IMR-90 (cell line): ENCODE measurements at regions not wholly inside any gene's neighbourhood (a gene's known extent, or its start where the extent isn't known, plus 50 kb on each side); places are given as distances from the start of the nearest gene placed in this dataset.

ENCODE experiments used
- ATAC-seq: fragments of 200-7000 bp; cut with Tn5 transposase; 2 replicates; pipeline ENCODE4 v1.9.1; 2020; ENCODE audit warnings: low read depth, mild to moderate bottlenecking, moderate library complexity
- BruUV-seq: library from RNA; stranded (reverse); fragments of 400-500 nt; replicated peaks from 2 replicates; lab custom pipeline; 2021; lab: Mats Ljungman, UMichigan
- CTCF ChIA-PET: fragments of 300-600 bp; formaldehyde crosslinking; extraction: SDS; loops from one replicate; lab custom pipeline; 2021; ENCODE audit warnings: antibody characterized with exemption; lab: Yijun Ruan, JAX
- POLR2A ChIA-PET: fragments of 300-600 bp; sonication (Branson Sonifier 250); formaldehyde crosslinking; loops from one replicate; lab custom pipeline; 2022; ENCODE audit warnings: antibody characterized with exemption; ENCODE audit not compliant: unreplicated experiment; lab: Charles Lee
- DNase-seq: peaks from one replicate; pipeline ENCODE4 v3.0.0; 2013
- H2AFZ ChIP-seq: replicated peaks from 2 replicates; pipeline ENCODE3; 2013; ENCODE audit warnings: low read length, mild to moderate bottlenecking; ENCODE audit not compliant: poor library complexity
- H2AK5ac ChIP-seq: 2 replicates; pipeline ENCODE4 v1.6.1; 2013; ENCODE audit warnings: low read depth, low read length, inconsistent platforms
- H2AK9ac ChIP-seq: replicated peaks from 2 replicates; pipeline ENCODE3; 2013; ENCODE audit warnings: mild to moderate bottlenecking, low read depth, low read length, moderate library complexity; ENCODE audit not compliant: poor library complexity
- H2BK120ac ChIP-seq: 2 replicates; pipeline ENCODE4 v1.6.1; 2013; ENCODE audit warnings: low read depth, low read length, inconsistent platforms
- H2BK15ac ChIP-seq: 3 replicates; pipeline ENCODE4 v1.6.1; 2013; ENCODE audit warnings: low read depth, low read length, inconsistent platforms
- H2BK20ac ChIP-seq: 2 replicates; pipeline ENCODE4 v1.6.1; 2013; ENCODE audit warnings: low read depth, mild to moderate bottlenecking, inconsistent platforms, low read length, moderate library complexity
- H2BK5ac ChIP-seq: 2 replicates; pipeline ENCODE4 v1.6.1; 2013; ENCODE audit warnings: mild to moderate bottlenecking, low read depth, low read length, inconsistent platforms; ENCODE audit not compliant: poor library complexity, severe bottlenecking
- H3K14ac ChIP-seq: replicated peaks from 2 replicates; pipeline ENCODE4 v1.6.1; 2013; ENCODE audit warnings: low read depth, low read length, inconsistent platforms
- H3K18ac ChIP-seq: 2 replicates; pipeline ENCODE4 v1.6.1; 2013; ENCODE audit warnings: low read depth, low read length, control low read depth
- H3K23ac ChIP-seq: 2 replicates; pipeline ENCODE4 v1.6.1; 2013; ENCODE audit warnings: low read depth, low read length, inconsistent platforms
- H3K27ac ChIP-seq: 2 replicates; pipeline ENCODE4 v1.5.1; 2013; ENCODE audit warnings: mild to moderate bottlenecking, control low read depth, low read length; ENCODE audit not compliant: insufficient read depth
- H3K27me3 ChIP-seq: 2 replicates; pipeline ENCODE4 v1.6.1; 2013; ENCODE audit warnings: low read length; ENCODE audit not compliant: control insufficient read depth, insufficient read depth
- H3K36me3 ChIP-seq: 2 replicates; pipeline ENCODE4 v1.6.1; 2013; ENCODE audit warnings: low read length, mixed read lengths; ENCODE audit not compliant: control insufficient read depth, insufficient read depth
- H3K4ac ChIP-seq: 2 replicates; pipeline ENCODE4 v1.6.1; 2013; ENCODE audit warnings: low read depth, low read length, inconsistent platforms
- H3K4me1 ChIP-seq: 2 replicates; pipeline ENCODE4 v1.6.1; 2013; ENCODE audit warnings: low read length, mixed read lengths; ENCODE audit not compliant: control insufficient read depth, insufficient read depth
- H3K4me2 ChIP-seq: 2 replicates; pipeline ENCODE4 v1.6.1; 2013; ENCODE audit warnings: low read depth, mild to moderate bottlenecking, control low read depth, low read length, moderate library complexity
- H3K4me3 ChIP-seq: 2 replicates; pipeline ENCODE4 v1.5.1; 2013; ENCODE audit warnings: low read depth, mild to moderate bottlenecking, control low read depth, low read length, moderate library complexity; ENCODE audit not compliant: insufficient read depth
- H3K56ac ChIP-seq: 2 replicates; pipeline ENCODE4 v1.6.1; 2013; ENCODE audit warnings: low read length, inconsistent platforms; ENCODE audit not compliant: insufficient read depth; ENCODE audit errors: extremely low read depth
- H3K79me1 ChIP-seq, 2 experiments: 2 replicates each; pipeline ENCODE4 v1.6.1; 2013; ENCODE audit warnings: low read length in 2 of 2, inconsistent platforms in 1 of 2, low read depth in 1 of 2
- H3K9ac ChIP-seq: 2 replicates; pipeline ENCODE4 v1.6.1; 2013; ENCODE audit warnings: low read depth, low read length, control low read depth
- H3K9me1 ChIP-seq: 2 replicates; pipeline ENCODE4 v1.6.1; 2013; ENCODE audit warnings: low read length, inconsistent platforms; ENCODE audit not compliant: insufficient read depth
- H3K9me3 ChIP-seq: 2 replicates; pipeline ENCODE4 v1.6.1; 2013; ENCODE audit warnings: low read length; ENCODE audit not compliant: control insufficient read depth, insufficient read depth
- H4K20me1 ChIP-seq: 2 replicates; pipeline ENCODE4 v1.6.1; 2013; ENCODE audit warnings: low read length, inconsistent platforms; ENCODE audit not compliant: insufficient read depth
- H4K5ac ChIP-seq: 2 replicates; pipeline ENCODE4 v1.6.1; 2013; ENCODE audit warnings: mild to moderate bottlenecking, low read depth, low read length, control low read depth
- H4K8ac ChIP-seq, 2 experiments: 2 replicates each; pipeline ENCODE4 v1.6.1; 2013; ENCODE audit warnings: low read depth in 2 of 2, low read length in 2 of 2, control low read depth in 1 of 2, inconsistent platforms in 1 of 2
- H4K91ac ChIP-seq: 2 replicates; pipeline ENCODE4 v1.6.1; 2013; ENCODE audit warnings: low read depth, low read length, inconsistent platforms; ENCODE audit not compliant: insufficient read depth
- BHLHE40 ChIP-seq: fragments of 150-350 bp; IDR thresholded peaks from 2 replicates; pipeline ENCODE4 v1.6.1; 2016; ENCODE audit warnings: mild to moderate bottlenecking, low read depth, low read length
- CEBPB ChIP-seq: IDR thresholded peaks from 2 replicates; pipeline ENCODE4 v1.6.1; 2012; ENCODE audit warnings: low read depth, low read length, improper control_type of control experiment
- CHD1 ChIP-seq: IDR thresholded peaks from 2 replicates; pipeline ENCODE4 v1.6.1; 2012; ENCODE audit warnings: low read depth, low read length, improper control_type of control experiment
- CTCF ChIP-seq: conservative IDR thresholded peaks from 2 replicates; pipeline ENCODE4 v1.5.1; 2012; ENCODE audit warnings: mild to moderate bottlenecking, low read depth, low read length, improper control_type of control experiment
- FOS ChIP-seq: fragments of 150-350 bp; IDR thresholded peaks from 2 replicates; pipeline ENCODE4 v1.6.1; 2016; ENCODE audit warnings: low read depth, low read length
- MAFK ChIP-seq: IDR thresholded peaks from 2 replicates; pipeline ENCODE4 v1.6.1; 2012; ENCODE audit warnings: low read depth, low read length, improper control_type of control experiment
- MAZ ChIP-seq: IDR thresholded peaks from 2 replicates; pipeline ENCODE4 v1.6.1; 2012; ENCODE audit warnings: low read depth, mild to moderate bottlenecking, low read length, improper control_type of control experiment, moderate library complexity, borderline replicate concordance
- MXI1 ChIP-seq: IDR thresholded peaks from 2 replicates; pipeline ENCODE4 v1.6.1; 2012; ENCODE audit warnings: low read depth, mild to moderate bottlenecking, low read length, moderate library complexity, borderline replicate concordance
- NFE2L2 ChIP-seq: fragments of 150-350 bp; IDR thresholded peaks from 2 replicates; pipeline ENCODE4 v1.6.1; 2016; ENCODE audit warnings: low read depth, mild to moderate bottlenecking, low read length
- POLR2A ChIP-seq: IDR thresholded peaks from 2 replicates; pipeline ENCODE4 v1.6.1; 2012; ENCODE audit warnings: mild to moderate bottlenecking, low read depth, low read length
- RAD21 ChIP-seq: IDR thresholded peaks from 2 replicates; pipeline ENCODE4 v1.6.1; 2012; ENCODE audit warnings: low read length, improper control_type of control experiment
- RCOR1 ChIP-seq: IDR thresholded peaks from 2 replicates; pipeline ENCODE4 v1.6.1; 2012; ENCODE audit warnings: mild to moderate bottlenecking, low read length, improper control_type of control experiment; ENCODE audit not compliant: insufficient replicate concordance
- RFX5 ChIP-seq: IDR thresholded peaks from 2 replicates; pipeline ENCODE4 v1.8.0; 2012; ENCODE audit warnings: low read depth, mild to moderate bottlenecking, low read length, moderate library complexity
- dilution Hi-C: fragments of 300-500 bp; cut with HindIII; formaldehyde crosslinking; loops from one replicate; pipeline ENCODE4 v1.14.3; 2018; ENCODE audit warnings: low sequenced_read_pairs; ENCODE audit not compliant: unreplicated experiment
- in situ Hi-C: fragments of 300-500 bp; cut with MboI; formaldehyde crosslinking; loops from 3 replicates; pipeline ENCODE4 v1.14.3; 2019; ENCODE audit warnings: low sequenced_read_pairs, inconsistent platforms, mixed read lengths
- intact Hi-C: fragments of 100-400 bp; cut with micrococcal nuclease; formaldehyde crosslinking; loops from 2 replicates; pipeline ENCODE4 v1.10.0; 2022
- TF ChIP-seq, protein P1 (sequence below): fragments of 150-350 bp; IDR thresholded peaks from 2 replicates; pipeline ENCODE4 v1.6.1; 2016; ENCODE audit warnings: low read depth, mild to moderate bottlenecking, low read length, moderate library complexity, borderline replicate concordance
- TF ChIP-seq, protein P2 (sequence below): fragments of 150-350 bp; IDR thresholded peaks from 2 replicates; pipeline ENCODE4 v1.6.1; 2017; ENCODE audit warnings: mild to moderate bottlenecking, antibody characterized with exemption, low read length, low read depth

GRCh38 chr15:94704421-94704820 lies 473.1 kb downstream of the MCTP2 start:
- Histone ChIP-seq H4K5ac (no peak overlapping the region), H4K91ac (no peak overlapping the region), H3K79me1 (no peaks in the 10 kb centered on the region), H3K18ac (no peak overlapping the region), H3K14ac (no peak overlapping the region), H3K27me3 (no peaks in the 10 kb centered on the region), H2BK20ac (no peak overlapping the region), H3K4ac (no peak overlapping the region), H3K9me3 (peaks cover 19% of the 10 kb centered on the region; the same call in 1 of the 2 replicates), H2BK120ac (no peak overlapping the region), H4K20me1 (no peaks in the 10 kb centered on the region), H3K4me1 (no peaks in the 10 kb centered on the region), H4K8ac (no peak overlapping the region), H3K23ac (no peak overlapping the region), H2BK5ac (no peak overlapping the region), H3K36me3 (no peaks in the 10 kb centered on the region), H3K27ac (no peak overlapping the region), H2AK5ac (no peak overlapping the region), H2BK15ac (no peak overlapping the region), H3K9ac (no peak overlapping the region), H3K9me1 (no peaks in the 10 kb centered on the region), H3K4me3 (no peak overlapping the region), H3K56ac (no peak overlapping the region), H2AFZ (no peak overlapping the region), H2AK9ac (no peak overlapping the region), H3K4me2 (no peak overlapping the region)
- ChIA-PET CTCF (no interaction called here), POLR2A (no interaction called here)
- intact Hi-C loops (no loop called here), dilution Hi-C loops (no loop called here), in situ Hi-C loops (no loop called here)
- no TSS peak for BruUV-seq
- ATAC-seq: no peak
- DNase-seq: no peak
- TF ChIP-seq, protein P1, sequence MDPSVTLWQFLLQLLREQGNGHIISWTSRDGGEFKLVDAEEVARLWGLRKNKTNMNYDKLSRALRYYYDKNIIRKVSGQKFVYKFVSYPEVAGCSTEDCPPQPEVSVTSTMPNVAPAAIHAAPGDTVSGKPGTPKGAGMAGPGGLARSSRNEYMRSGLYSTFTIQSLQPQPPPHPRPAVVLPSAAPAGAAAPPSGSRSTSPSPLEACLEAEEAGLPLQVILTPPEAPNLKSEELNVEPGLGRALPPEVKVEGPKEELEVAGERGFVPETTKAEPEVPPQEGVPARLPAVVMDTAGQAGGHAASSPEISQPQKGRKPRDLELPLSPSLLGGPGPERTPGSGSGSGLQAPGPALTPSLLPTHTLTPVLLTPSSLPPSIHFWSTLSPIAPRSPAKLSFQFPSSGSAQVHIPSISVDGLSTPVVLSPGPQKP: no peak
- no peak for TF ChIP-seq RFX5
- TF ChIP-seq MAFK: no peak
- TF ChIP-seq BHLHE40: no peak
- TF ChIP-seq CTCF: no peak
- TF ChIP-seq CEBPB: no peak
- TF ChIP-seq MAZ: no peak
- no peak for TF ChIP-seq MXI1
- no peak for TF ChIP-seq CHD1
- TF ChIP-seq, protein P2, sequence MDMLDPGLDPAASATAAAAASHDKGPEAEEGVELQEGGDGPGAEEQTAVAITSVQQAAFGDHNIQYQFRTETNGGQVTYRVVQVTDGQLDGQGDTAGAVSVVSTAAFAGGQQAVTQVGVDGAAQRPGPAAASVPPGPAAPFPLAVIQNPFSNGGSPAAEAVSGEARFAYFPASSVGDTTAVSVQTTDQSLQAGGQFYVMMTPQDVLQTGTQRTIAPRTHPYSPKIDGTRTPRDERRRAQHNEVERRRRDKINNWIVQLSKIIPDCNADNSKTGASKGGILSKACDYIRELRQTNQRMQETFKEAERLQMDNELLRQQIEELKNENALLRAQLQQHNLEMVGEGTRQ: no peak
- no peak for TF ChIP-seq POLR2A
- no peak for TF ChIP-seq FOS
- no peak for TF ChIP-seq RAD21
- TF ChIP-seq RCOR1: no peak
- TF ChIP-seq NFE2L2: no peak
